ENCODE measurements at regions not wholly inside any gene's neighbourhood (a gene's known extent, or its start where the extent isn't known, plus 50 kb on each side); places are given as distances from the start of the nearest gene placed in this dataset.

DNA sequence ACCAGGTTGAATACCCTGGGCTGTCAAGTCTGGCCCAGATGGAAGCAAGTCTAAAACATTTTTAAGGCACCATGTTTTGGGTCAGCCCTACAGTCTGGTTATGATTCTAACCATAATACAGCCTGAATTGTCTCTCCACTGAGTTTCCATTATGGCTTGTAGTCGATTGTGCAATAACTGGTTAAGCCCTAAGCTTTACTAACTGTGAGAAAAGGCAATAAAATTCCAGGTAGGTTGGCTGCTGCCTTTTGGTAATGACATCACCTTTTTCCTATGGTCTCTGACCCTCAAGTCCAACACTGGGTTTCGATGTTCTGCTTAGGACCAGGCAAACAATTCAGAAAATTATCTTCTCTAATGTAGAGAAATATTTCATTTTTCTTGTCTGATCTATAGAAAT is 243.3 kb downstream of the ACTL7B start:
- Histone ChIP-seq H3K79me2 (ENCODE audit: control insufficient read depth, low read length) (no peaks in the 10 kb centered on the region), H3K4me3 (ENCODE audit: low read length) (no peak overlapping the region), H3K27me3 (ENCODE audit: control insufficient read depth, low read length) (no peaks in the 10 kb centered on the region; the same call in 1 of the 2 replicates), H3K36me3 (ENCODE audit: control insufficient read depth, low read length) (no peaks in the 10 kb centered on the region), H3K9me2 (replicated peaks; ENCODE audit: control insufficient read depth, low read length) (no peaks in the 10 kb centered on the region; the same call in 1 of the 2 replicates), H3K4me1 (ENCODE audit: control insufficient read depth, low read length) (no peaks in the 10 kb centered on the region), H3K27ac (ENCODE audit: low read depth, low read length) (no peak overlapping the region), H4K20me1 (ENCODE audit: control insufficient read depth, insufficient read depth, low read depth, low read length) (no peaks in the 10 kb centered on the region), H3F3A (ENCODE audit: control insufficient read depth, insufficient read depth) (no peaks in the 10 kb centered on the region), H3K9me3 (ENCODE audit: control insufficient read depth, insufficient read depth, low read length) (no peaks in the 10 kb centered on the region), H3K4me2 (ENCODE audit: low read length) (no peak overlapping the region)
- TF ChIP-seq CTCF (IDR thresholded peaks at IDR 0.05; ENCODE audit: low read depth, low read length, poor library complexity, severe bottlenecking) (no peak), EZH2phosphoT487 (IDR thresholded peaks at IDR 0.05; ENCODE audit: borderline replicate concordance, low read length) (no peak)

DNA sequence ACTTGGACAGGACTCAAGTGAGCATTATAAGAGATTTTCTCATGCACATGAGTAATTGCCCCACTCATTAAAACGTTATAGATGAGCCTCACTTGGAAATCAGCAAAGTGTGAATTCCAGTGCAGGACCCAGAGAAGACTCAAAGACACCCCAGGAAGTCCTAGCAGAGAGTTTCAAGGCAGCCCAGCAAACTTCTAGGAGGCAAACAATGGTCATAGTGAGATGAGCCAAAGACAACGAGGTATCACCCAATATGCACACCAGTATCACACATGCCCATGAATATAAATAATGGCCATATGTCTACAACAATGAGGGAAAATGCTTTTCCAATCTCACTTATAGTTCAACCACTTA is 245.9 kb downstream of the ACTL7B start:
- no peak overlapping the region for H3K27ac ChIP-seq (ENCODE audit: low read depth, low read length)
- TF ChIP-seq EZH2phosphoT487 (IDR thresholded peaks at IDR 0.05; ENCODE audit: borderline replicate concordance, low read length) (no peak), CTCF (IDR thresholded peaks at IDR 0.05; ENCODE audit: low read depth, low read length, poor library complexity, severe bottlenecking) (no peak)
- H3K4me3 ChIP-seq (ENCODE audit: low read length), result no peak overlapping the region
- H3K79me2 ChIP-seq (ENCODE audit: control insufficient read depth, low read length), result no peaks in the 10 kb centered on the region
- H4K20me1 ChIP-seq (ENCODE audit: control insufficient read depth, insufficient read depth, low read depth, low read length), result no peaks in the 10 kb centered on the region
- no peaks in the 10 kb centered on the region for H3K4me1 ChIP-seq (ENCODE audit: control insufficient read depth, low read length)
- H3K36me3 ChIP-seq (ENCODE audit: control insufficient read depth, low read length), result no peaks in the 10 kb centered on the region
- no peaks in the 10 kb centered on the region for H3K9me2 ChIP-seq (replicated peaks; ENCODE audit: control insufficient read depth, low read length)
- H3K27me3 ChIP-seq (ENCODE audit: control insufficient read depth, low read length), result no peaks in the 10 kb centered on the region; the same call in 1 of the 2 replicates
- no peaks in the 10 kb centered on the region for H3K9me3 ChIP-seq (ENCODE audit: control insufficient read depth, insufficient read depth, low read length)
- H3K4me2 ChIP-seq (ENCODE audit: low read length), result no peak overlapping the region
- H3F3A ChIP-seq (ENCODE audit: control insufficient read depth, insufficient read depth), result no peaks in the 10 kb centered on the region

DNA sequence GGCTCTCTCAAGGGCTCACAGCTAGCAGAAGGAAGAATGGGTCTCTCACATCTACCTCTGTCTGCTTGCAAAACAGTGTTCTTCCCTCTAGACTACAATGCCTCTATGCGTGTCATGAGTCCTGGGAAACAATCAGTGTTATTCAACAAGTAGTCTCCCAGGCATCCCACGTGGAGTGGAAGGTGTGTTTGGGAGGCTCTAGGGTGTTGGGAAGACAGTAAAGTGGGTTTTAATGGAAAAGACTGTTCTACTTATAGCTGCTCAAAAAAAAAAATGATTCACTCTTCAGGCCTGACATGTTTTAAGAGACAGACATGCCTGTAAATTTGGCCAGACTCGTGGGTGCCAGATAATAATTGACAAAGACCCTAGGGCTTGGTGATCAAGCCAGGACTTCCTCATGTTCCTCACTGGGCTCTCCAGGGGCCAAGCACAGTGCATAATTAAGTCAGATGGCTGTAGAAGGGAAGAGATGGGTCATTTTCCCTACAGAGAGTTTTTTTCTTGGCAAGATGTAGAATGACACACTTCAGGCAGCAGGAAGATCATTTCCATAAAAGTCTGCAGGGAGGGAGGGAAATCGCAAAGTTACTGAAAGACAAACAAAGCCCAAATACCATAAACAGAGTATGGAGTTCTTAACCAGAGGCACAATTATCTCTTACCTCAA is 246.4 kb downstream of the ACTL7B start:
- H3K36me3 ChIP-seq (ENCODE audit: control insufficient read depth, low read length), result no peaks in the 10 kb centered on the region
- no peak overlapping the region for H3K4me3 ChIP-seq (ENCODE audit: low read length)
- no peaks in the 10 kb centered on the region for H4K20me1 ChIP-seq (ENCODE audit: control insufficient read depth, insufficient read depth, low read depth, low read length)
- no peaks in the 10 kb centered on the region for H3K9me3 ChIP-seq (ENCODE audit: control insufficient read depth, insufficient read depth, low read length)
- H3K4me1 ChIP-seq (ENCODE audit: control insufficient read depth, low read length), result no peaks in the 10 kb centered on the region
- H3K27ac ChIP-seq (ENCODE audit: low read depth, low read length), result no peak overlapping the region
- no peaks in the 10 kb centered on the region for H3K79me2 ChIP-seq (ENCODE audit: control insufficient read depth, low read length)
- H3F3A ChIP-seq (ENCODE audit: control insufficient read depth, insufficient read depth), result no peaks in the 10 kb centered on the region
- no peak overlapping the region for H3K4me2 ChIP-seq (ENCODE audit: low read length)
- TF ChIP-seq CTCF (IDR thresholded peaks at IDR 0.05; ENCODE audit: low read depth, low read length, poor library complexity, severe bottlenecking) (no peak), EZH2phosphoT487 (IDR thresholded peaks at IDR 0.05; ENCODE audit: borderline replicate concordance, low read length) (no peak)
- no peaks in the 10 kb centered on the region; the same call in 1 of the 2 replicates for H3K27me3 ChIP-seq (ENCODE audit: control insufficient read depth, low read length)
- H3K9me2 ChIP-seq (replicated peaks; ENCODE audit: control insufficient read depth, low read length), result no peaks in the 10 kb centered on the region
